GM19043 (cell line): ENCODE measurements at regions not wholly inside any gene's neighbourhood (a gene's known extent, or its start where the extent isn't known, plus 50 kb on each side); places are given as distances from the start of the nearest gene placed in this dataset.
"Not testable (repeated sequence)": the region's sequence is repeated elsewhere in the genome, so short reads cannot be mapped to it uniquely, and the experiment has no call there.

Experiments
- ATAC-seq: cut with Tn5 transposase; IDR thresholded peaks from one replicate; pipeline ENCODE4 v1.9.1; 2021; ENCODE audit warnings: low read depth; ENCODE audit not compliant: unreplicated experiment

DNA sequence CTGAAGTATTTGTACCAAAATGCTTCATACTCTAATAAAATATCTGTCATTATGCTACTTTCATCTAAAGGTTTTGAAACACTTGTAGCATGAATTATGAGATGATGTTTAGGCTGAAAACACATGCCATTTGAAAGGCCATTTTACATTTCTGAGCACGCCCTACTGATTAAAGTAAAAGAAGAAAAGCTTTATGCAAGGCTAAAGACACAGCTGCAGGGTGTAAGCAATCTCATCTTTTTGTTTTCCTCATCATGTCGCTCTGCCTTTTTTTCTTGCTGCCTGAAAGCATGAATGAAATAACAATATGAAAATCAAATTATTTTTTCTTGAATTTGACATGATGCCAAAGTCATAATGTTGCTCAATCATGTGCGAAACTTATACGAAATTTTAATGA is 148.6 kb upstream of the ARG1 start:
- ATAC-seq: no peak

GRCh38 chr6:131427434-131428058 is 145.5 kb upstream of the ARG1 start:
- ATAC-seq: no peak

- ATAC-seq: no peak
Measured at GRCh38 chr6:131430531-131430930, 142.5 kb upstream of the ARG1 start.

DNA sequence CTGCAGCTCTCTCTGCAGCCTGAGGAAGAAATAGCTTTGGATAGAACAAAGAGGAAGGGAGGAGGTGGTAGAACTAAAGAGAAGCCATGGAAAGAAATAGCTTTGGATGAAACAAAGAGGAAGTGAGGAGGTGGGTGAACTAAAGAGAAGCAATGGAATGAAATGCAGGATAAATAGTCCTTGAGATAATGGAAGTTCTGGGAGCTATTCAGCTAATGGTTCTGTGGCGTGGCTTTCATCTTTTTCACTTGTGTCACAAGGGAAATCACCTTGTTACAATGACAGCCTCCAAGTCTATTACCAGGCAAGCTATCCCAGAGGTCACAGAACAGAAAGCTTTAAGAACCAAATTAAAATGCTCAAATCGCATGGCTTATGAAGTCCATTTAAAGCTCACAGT is 141.3 kb upstream of the ARG1 start:
- no peak for ATAC-seq

DNA sequence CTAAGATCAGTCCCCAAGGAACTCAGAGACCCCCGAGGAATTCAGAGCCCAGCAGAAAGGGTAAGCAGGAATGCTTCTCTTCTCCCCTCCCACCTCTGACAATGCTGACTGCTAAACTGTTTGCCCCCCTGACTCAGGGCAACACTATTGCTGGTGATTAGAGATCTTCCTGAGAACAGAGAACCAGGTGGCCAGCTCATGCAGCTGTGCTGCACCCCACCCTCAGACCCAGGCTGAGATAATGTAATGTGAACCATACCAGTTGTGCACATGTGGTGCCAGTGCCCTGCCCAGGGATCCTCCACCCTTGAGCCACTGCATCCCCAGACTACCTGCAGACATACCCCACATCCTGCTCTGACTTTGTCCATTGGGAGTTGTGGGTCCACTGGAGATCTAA is 139.1 kb upstream of the ARG1 start:
- ATAC-seq: no peak

DNA sequence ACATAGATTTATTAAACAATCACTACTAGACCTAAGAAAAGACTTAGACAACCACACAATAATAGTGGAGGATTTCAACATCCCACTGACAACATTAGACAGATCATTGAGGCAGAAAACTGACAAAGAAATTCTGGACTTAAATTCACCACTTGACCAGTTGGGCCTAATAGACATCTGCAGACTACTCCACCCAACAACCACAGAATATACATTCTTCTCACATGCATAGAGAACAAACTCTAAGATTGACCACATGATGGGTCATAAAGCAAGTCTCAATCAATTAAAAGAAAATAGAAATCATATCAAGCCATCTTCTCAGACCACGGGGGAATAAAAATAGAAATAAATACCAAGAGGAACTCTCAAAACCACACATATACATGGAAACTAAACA is 136.7 kb upstream of the ARG1 start:
- ATAC-seq: no peak

DNA sequence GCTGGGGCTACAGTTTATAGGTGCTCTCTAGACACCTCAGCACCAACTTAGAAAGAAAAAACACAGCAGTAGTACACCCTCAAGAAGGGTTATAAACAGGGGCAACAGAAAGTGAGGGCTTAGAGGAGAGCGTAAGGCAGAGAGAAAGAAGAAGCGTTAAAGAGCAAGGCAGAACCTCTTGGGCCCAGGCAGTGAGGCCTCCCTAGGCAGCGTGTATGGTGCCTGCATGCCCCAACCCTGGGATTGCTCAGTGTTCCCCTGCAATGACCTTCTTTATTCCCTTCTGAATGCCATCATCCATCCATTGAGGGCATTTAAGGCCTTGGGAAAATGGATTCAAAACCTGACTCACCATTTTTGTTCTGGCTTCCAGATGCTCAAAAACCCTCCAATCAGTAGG is 130.0 kb upstream of the ARG1 start:
- ATAC-seq: no peak

DNA sequence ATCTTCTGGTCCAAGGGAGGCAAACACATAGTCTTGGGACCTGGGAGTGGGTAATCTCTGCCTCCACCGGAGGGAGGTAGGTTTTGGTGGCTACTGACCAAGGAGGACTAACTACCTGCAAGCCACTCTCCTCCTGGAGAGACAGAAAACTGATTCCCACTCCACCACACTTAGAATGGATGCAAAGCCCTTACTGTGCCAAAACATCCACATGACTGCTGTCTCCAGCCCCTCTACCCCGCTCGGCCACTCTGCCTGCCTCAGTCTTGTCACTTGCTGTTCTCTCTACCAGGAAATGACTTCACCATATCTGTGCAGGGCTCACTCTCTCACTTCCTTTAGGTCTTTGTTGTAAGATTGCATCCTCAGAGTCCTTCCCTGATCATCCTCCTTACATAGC is 129.5 kb upstream of the ARG1 start:
- ATAC-seq: no peak

DNA sequence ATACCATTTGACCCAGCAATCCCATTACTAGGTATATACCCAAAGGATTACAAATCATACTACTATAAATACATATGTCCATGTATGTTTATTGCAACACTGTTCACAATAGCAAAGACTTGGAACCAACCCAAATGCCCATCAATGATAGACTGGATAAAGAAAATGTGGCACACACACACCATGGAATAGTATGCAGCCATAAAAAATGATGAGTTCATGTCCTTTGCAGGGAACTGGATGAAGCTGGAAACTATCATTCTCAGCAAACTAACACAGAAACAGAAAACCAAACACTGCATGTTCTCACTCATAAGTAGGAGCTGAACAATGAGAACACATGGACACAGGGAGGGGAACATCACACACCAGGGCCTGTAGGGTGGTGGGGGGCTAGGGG is 127.7 kb upstream of the ARG1 start:
- not testable (repeated sequence) for ATAC-seq

GRCh38 chr6:131450861-131451260 is 122.2 kb upstream of the ARG1 start:
- no peak for ATAC-seq

DNA sequence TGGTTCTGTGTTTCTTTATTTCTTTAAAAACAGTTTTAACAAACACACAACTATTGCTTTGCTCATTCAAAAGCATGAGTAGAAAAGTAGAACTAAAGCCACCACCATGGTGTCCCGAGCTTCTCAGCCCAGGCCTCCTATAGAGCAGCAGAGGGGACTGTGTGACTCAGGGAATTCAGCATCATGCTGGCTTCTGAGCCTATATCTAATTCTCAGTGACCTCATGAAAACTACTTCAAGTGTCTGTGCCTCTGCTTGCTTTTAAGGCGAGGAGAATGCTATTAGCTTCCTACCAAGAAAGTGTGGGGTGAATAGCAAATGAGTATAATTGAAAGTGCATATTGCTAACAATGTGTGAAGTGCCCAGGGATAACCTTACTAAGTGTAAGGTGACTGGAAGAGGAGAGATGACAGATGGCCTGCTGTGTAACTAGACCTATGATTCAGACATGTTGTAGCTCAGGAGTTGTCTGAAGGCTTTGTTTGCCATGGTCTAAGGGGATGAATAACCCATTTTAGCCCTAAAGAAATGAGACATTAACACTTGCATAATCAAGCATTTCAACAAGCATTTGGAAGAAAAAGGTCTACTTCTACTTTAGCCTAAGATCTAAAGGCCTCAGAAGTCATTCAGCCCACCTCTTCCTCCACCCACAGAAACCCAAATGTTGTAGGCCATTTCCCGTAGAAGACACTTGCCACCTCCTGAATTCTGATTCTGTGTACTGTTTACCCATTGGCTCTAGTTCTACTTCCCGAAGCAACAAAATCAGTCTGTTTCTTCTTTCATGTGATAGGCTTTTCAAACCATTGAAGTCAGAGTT is 121.5 kb upstream of the ARG1 start:
- no peak for ATAC-seq

GRCh38 chr6:131453803-131454202 is 119.2 kb upstream of the ARG1 start:
- no peak for ATAC-seq

- no peak for ATAC-seq
Measured at GRCh38 chr6:131456565-131456964, 116.5 kb upstream of the ARG1 start.

DNA sequence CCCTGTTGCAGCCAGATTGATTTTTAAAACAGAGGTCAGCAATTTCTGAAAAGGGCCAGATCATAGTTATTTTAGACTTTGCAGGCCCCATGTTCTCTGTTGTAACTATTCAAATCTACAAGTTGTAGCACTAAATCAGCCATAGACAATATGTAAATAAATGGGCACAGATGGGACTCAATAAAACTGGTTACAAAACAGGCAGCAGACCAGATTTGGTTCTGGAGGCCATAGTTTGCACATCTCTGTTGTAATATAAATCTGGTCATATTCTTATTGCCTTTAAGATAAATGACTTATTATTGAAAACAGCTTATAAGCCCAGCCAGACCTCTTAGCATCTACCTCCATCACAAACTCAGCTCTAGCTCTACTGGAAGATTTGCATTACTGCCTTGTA is 114.0 kb upstream of the ARG1 start:
- no peak for ATAC-seq

GRCh38 chr6:131460614-131461000 is 112.4 kb upstream of the ARG1 start:
- ATAC-seq: no peak

GRCh38 chr6:131469130-131469529 is 103.9 kb upstream of the ARG1 start:
- ATAC-seq: no peak

DNA sequence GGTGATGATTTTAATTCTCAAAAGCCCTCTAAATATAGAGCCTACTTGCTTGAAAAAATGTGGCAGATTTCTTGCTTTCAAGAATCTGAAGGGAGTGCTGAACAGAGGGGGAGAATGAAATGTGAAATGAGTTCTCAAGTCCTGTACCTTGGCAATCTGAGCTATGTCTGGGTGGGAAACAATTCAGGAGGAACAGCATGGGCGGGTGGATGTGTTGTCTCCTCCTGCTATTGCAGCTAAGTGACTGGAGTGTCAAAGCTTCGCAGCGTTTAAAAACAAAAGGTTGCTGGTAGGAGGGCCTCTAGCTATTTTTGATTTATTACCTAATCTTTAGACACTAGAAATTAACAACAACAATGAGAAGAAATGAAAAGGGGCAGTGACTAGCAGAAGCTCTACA is 102.5 kb upstream of the ARG1 start:
- no peak for ATAC-seq

- no peak for ATAC-seq
Measured at GRCh38 chr6:131471331-131471730, 101.7 kb upstream of the ARG1 start.

GRCh38 chr6:131473303-131473702 is 99.7 kb upstream of the ARG1 start:
- not testable (repeated sequence) for ATAC-seq

- ATAC-seq: no peak
Measured at GRCh38 chr6:131476362-131476761, 96.7 kb upstream of the ARG1 start.

- ATAC-seq: not testable (repeated sequence)
Measured at GRCh38 chr6:131478740-131479211, 94.2 kb upstream of the ARG1 start.

DNA sequence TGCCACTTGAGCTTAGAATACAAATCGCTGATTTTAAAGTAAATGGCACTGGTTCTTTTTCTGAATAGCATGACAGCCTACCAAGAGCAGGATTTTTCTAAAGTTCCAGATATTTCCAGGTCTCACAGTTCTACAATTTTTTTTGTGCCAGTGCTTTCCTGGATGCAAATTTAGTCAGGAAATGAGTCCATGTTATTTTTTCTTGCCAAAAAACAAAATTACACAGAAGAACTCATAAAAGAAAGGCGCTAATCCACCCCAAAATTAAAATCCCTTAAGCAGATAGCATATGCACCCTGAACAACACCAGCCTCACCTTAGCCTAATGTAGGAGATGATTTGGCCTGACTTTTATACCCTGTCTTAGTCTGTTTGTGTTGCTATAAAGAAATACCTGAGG is 86.4 kb upstream of the ARG1 start:
- no peak for ATAC-seq
